ENCODE measurements at regions not wholly inside any gene's neighbourhood (a gene's known extent, or its start where the extent isn't known, plus 50 kb on each side); places are given as distances from the start of the nearest gene placed in this dataset.
"Not testable (repeated sequence)": the region's sequence is repeated elsewhere in the genome, so short reads cannot be mapped to it uniquely, and the experiment has no call there.

DNA sequence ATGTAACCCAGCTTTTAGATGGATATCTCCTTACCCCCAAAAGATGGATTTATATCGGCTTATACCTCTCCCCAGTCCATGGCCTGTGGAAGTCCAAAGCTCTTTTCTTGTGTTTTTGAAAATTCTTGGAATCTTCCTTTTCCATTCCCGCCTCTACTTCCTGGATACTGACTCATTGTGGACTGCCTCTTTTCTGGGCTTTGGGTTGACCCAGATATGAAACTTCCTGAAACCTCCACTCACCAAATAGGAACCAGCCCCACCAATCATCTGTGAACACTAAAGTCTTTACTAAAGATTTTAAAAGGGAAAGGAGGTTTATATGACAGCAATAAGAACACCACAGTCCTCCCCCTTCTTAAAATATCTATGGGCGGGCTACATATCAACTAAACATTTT, 163.4 kb upstream of the SYN3 start:
- no peak for DNase-seq (ENCODE audit: low read depth in 2 of 3, low spot score in 2 of 3)

DNA sequence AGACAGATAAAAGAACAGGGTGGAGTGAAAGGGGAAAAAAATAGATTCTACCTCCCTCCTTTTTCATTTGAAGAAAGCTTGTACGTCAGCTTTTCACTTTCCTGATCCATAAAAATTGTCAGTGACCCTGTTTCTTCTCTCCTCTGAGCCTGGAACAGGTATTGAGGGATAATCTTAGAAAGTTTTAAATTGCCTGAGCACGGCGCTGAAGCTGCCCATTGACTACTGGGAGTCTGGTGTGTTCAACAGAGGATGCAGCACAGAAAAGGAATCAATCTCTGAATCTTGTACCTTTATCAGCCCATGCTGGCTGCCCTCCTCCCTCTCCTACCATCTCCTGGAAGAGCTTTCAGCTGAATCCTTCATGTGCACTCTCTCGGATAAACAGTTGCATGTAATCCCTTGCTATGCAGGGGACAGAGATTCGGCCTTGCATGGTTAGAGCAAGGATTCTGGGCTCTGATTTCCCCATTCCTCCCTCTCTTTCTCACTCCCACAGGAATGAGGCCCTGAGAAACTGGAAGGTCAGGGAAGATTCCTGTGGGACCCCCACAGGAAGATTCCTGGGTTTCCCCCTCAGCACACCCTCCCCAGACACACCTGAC, 162.4 kb upstream of the SYN3 start:
- DNase-seq (ENCODE audit: low read depth in 2 of 3, low spot score in 2 of 3): no peak

DNA sequence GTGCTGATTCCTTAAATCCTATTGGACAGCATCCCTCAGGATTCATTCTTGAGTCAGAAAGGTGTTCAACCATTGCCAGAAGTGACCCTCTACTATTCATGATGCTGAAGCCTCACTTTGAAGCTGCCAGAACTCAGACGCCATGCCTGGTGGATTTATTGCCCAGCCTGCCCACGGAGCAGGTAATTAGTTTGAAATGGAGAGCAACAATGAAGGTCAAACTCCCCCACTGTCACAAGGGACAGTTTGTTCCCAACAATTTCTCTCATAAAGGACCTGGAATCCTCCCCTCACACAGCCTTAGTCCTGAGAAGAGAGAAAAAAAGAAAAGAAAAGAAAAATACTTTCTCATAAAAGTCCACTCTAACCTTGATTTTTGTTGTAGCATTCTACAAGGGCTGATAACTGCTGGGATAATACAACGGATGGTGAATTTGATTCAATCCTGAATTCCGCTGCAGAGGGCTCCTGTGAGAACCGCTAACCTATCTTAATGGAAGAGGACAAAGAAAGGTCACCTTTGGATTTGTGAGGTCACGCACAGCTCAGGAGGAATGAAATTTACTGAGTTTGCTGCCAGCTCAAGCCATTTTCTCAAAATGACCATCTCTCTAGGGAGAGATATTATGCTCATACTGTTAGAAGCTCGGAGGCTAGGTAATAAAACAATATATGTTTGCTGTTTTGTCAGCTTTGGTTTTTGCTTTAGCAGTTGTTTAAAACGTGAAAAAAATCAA, 161.6 kb upstream of the SYN3 start:
- no peak for DNase-seq (ENCODE audit: low read depth in 2 of 3, low spot score in 2 of 3)

DNA sequence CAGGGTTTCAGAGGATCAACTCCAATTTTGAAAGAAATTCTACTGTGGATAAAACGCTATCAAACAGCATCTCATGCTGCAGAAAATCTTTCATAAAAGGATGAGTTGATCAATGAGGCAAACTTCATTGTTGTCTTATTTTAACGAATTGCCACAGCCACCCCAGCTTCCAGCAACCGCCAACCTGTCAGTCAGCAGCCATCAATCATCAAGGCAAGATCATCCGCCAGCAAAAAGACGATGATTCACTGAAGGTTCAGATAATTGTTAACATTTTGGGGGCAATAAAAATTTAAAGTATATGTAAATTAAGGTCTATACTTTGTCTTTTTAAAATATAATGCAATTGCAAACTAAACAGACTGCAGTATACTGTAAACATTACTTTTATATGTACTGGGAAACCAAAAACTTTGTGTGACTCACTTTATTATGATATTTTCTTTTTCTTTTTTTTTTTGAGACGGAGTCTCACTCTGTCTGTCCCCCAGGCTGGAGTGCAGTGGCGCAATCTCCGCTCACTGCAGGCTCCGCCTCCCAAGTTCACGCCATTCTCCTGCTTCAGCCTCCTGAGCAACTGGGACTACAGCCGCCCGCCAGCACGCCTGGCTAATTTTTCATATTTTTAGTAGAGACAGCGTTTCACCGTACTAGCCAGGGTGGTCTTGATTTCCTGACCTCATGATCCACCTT, 155.3 kb upstream of the SYN3 start:
- DNase-seq (ENCODE audit: low read depth in 2 of 3, low spot score in 2 of 3): no peak

DNA sequence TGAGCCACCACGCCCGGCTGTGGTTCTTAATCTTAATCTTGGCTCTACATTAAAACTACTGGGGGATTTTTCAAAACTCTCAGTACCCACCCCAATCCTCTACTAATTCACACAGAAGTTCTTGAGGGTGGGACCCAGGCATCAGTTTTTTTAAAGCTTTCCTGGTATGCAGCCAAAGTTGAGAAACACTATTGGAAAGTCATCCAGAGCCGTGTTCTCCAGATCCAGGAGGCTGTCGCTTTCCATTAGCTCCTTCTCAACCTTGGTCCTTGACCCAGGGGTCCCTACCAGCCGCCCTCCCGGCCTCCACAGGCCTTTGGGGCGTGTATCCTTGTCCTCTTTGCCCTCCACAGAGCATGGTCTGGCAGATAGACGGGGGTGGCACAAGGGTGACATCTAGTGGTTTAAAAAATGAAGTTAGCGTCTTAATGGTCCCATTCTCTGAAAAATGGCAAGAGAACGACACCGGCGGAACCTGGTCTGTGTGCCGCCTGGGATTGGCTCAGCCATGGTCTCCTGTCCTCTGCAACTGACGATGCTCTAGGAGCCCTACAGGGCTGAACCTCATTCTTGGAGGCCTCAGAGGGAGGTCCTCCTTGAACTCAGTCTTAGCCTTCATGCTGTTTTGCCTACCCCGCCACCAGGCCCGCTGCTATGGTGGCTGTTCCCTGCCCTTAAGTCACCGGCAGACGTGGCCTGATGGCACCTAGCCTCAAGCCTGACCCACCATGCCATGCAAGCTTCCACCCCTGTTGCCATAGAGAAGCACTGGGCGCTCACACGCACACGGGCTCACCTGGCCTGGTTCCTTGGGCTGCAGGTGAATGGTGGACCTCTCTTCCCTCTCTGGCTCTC, 152.0 kb upstream of the SYN3 start:
- peak in 2 of 3 donors; percentile 31 to 57 for DNase-seq (ENCODE audit: low read depth in 2 of 3, low spot score in 2 of 3)

DNA sequence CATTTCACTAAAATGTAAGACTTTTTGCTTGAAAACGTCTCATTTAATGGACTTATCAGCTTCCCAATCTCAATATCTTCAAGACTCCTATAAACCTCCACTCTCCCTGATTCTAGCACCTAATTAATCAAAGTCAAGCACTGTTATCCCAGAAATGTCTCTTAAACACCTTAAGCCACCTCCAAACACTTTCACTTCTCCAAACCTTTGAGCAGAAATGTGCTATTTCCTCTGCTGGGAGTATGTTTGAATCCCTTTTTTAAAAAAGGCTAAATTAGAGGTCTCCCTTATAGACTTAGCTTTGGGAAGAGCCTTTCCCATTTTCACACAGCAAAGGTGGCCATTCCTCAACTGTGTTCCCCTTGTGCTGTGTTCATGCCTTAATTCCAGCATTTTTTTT, 146.2 kb upstream of the SYN3 start:
- no peak for DNase-seq (ENCODE audit: low read depth in 2 of 3, low spot score in 2 of 3)

DNA sequence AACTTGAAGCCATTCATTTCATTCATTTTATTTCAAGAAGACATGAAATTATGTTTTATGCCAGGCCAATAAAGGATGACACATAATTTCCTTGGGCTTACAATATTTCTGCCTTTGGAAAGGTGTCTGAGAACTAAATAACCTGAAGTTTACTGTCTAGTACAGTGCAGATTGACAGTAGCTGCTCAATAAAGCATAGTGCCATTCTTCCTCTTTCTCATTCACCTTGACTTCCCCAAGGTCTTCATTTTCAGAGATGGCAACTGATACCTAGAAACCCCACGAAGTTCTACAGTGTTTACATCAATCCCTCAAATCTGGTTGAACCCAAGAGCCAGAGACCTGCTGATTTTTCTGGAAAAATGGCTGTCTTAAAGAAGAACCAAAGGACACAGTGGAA, 144.3 kb upstream of the SYN3 start:
- DNase-seq (ENCODE audit: low read depth in 2 of 3, low spot score in 2 of 3): no peak

DNA sequence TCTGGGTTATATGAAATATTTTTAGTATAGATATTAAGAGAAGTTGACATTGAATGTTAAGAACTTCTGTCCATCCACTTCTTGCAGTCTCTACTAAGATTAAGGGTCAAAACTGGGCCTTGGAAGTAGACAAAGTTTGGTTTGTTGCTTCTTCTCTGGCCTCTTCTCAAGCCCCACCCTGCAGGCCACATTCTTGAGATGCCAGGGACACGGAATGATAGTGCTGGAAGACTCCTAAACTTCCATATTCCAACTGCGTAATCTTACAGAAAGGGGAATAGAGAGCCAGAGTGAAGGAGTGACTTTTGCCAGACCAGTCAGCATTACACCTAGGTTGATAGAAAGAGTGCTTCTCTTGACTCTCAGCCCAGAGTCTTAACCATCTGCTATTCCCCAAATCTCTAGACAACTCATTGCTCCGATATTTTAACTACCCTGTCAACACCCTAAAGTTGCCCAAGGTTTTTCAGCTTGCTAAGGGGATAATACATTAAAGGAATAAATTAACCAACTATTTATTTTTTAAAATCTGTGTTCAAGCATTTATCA, 136.4 kb upstream of the SYN3 start:
- no peak for DNase-seq (ENCODE audit: low read depth in 2 of 3, low spot score in 2 of 3)

DNA sequence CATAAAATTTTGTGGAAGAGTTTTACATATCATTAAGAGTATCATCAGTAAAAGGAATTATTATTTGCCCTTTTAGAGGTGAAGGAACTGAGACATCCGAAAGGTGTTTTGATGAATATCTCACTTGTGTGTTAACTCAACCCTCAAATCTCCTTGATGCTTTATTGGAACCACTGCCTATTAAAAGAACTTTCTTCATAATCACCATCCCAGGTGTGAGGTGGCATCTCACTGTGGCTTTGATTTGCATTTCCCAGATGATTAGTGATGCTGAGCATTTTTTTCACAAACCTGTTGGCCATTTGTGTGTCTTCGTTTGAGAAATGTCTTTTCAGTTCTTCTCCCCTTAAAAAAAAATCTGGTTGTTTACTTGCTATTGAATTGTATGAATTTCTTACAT, 134.0 kb upstream of the SYN3 start:
- no peak for DNase-seq (ENCODE audit: low read depth in 2 of 3, low spot score in 2 of 3)

DNA sequence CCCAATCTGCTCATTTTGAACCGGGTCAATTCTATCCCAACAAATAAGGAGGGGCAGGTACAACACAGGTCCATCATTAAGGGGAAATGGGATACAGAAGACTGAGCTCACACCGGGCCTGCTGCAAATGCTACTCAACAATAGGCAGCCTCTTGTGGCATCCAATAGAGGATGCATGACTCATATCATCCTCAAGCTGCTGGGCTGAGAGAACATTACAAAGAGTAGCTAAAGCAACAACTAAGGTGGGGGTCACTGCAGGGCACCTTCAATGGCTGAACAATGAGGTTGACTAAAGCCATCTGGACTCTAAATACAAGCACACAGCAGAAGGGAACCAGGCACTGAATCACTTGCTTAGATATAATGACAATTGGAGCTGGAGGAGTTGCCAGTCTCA, 130.1 kb upstream of the SYN3 start:
- DNase-seq (ENCODE audit: low read depth in 2 of 3, low spot score in 2 of 3): no peak

DNA sequence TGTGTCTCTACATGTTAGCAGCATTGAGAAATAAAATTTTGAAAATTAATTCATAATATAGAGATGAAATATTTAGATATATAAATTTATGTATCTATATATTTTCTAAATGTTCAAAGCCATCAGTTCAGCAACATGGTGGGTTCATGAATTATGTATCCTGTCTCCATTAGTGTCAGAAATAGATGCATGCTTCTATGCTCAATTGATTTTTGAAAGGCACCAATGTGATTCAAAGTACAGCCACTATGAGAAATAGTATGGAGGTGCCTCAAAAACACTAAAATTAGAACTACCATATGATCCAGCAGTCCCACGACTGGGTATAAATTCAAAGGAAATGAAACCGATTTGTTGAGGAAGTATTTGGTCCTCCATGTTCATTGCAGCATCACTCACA, 128.6 kb upstream of the SYN3 start:
- no peak for DNase-seq (ENCODE audit: low read depth in 2 of 3, low spot score in 2 of 3)

DNA sequence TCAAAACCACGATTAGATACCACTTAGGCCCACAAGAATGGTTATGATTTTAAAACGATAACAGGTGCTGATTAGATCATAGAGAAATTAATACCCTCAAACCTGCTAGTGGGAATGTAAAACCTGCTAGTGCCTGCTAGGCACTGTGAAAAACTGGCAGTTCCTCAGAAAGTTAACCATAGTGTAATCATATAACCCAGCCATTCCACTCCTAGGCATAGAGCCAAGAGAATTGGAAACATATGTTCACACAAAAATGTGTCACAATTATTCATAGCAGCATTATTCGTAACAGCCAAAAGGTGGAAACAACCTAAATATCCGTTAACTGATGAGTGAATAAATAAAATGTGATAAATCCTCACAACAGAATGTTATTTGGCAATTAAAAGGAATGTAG, 122.2 kb upstream of the SYN3 start:
- no peak for DNase-seq (ENCODE audit: low read depth in 2 of 3, low spot score in 2 of 3)

DNA sequence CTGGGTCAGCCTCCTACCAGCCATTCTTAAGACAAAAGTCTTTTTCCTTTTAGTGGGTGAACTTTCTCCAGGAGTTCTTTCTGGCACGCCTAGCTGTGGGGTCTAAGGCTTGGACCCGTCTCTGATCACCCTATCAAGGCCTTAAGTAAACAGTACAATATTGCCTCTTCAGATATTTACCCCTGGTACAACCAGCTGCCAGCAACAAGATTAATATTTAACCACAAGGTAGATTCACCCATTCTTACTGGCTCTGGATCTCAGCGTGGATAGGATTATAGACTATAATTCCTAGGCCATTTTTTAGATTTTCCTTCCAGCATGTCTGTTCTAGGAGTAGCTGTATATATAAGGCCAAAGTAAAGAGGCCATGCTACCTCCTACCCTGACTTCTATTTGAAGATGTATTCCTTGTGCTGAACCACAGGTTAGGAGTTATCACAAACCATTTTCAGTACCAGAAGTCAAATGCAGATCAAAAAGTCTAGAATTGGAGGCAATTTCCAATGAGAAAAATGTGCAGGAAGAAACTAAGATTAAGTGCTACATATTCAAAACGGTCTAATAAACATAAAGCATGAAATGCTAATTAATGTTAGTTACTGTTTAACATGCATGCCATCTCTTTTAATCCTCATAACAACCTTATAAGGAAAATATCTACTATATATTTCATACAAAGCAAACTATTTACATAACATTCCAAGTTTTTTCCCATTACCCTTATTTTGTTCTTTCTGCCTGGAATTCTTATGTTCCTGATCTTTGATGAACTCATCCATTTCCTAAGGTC, 110.0 kb upstream of the SYN3 start:
- DNase-seq (ENCODE audit: low read depth in 2 of 3, low spot score in 2 of 3): no peak

DNA sequence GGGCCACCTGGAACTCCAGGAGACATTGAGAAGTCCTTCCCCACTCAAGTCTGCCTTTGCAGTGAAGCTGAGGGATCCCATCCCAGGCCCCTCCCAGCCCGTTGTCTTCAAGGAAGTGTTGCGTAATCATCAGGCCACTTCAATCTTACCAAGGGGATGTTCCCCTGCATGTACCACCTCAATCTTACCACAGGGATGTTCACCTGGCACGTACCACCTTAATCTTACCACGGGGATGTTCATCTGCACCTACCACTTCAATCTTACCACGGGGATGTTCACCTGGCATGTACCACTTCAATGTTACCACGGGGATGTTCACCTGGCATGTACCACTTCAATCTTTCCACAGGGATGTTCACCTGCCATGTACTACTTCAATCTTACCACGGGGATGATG, 108.0 kb upstream of the SYN3 start:
- no peak for DNase-seq (ENCODE audit: low read depth in 2 of 3, low spot score in 2 of 3)

DNA sequence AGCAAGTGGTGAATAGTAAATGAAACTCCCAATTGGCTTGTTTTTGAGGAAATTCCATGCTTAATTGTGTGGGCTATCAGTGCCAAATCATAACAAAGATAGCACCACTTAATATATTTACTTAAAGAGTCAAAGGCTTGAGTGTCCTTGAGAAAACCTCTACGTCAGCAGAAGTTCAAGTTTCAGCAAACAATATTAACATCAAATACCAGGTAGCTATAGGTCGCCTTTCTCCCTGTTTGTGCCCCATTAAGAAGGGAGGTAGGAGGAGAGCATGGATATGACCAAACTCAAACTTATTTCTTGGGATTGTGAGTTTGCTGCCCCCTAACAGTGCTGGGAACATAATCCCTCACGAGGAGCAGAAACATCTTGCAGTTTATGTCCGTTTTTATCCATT, 105.6 kb upstream of the SYN3 start:
- no peak for DNase-seq (ENCODE audit: low read depth in 2 of 3, low spot score in 2 of 3)

DNA sequence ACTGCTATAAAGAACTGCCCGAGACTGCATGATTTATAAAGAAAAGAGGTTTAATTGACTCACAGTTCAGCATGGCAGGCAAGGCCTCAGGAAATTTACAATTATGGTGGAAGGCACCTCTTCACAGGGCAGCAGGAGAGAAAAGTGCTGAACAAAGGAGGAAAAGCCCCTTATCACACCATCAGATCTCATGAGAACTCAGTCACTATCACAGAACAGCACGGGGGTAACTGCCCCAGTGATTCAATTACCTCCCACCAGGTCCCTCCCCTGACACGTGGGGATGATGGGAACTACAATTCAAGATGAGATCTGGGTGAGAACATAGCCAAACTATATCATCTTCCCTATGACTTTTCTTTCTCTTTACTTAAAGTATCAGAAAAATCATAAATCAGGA, 104.0 kb upstream of the SYN3 start:
- DNase-seq (ENCODE audit: low read depth in 2 of 3, low spot score in 2 of 3): no peak

DNA sequence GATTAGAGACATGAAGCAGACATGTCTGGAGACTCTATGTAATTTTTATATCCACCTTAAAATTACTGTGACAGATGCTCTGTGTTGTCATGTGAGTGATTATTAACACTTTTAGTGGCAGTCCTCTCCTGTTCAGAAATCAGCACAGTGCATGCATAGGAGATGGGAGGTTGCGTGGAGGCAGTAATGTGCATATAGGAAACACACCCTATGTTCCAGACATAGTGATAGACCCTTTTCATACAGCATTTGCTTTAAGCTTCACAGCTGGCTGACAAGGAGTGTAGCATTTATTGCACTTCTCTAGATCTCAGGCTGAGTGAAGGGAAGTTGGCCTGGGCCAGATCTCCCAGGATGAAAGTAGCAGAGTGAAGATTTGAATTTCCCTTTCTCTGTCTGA, 102.3 kb upstream of the SYN3 start:
- no peak for DNase-seq (ENCODE audit: low read depth in 2 of 3, low spot score in 2 of 3)

DNA sequence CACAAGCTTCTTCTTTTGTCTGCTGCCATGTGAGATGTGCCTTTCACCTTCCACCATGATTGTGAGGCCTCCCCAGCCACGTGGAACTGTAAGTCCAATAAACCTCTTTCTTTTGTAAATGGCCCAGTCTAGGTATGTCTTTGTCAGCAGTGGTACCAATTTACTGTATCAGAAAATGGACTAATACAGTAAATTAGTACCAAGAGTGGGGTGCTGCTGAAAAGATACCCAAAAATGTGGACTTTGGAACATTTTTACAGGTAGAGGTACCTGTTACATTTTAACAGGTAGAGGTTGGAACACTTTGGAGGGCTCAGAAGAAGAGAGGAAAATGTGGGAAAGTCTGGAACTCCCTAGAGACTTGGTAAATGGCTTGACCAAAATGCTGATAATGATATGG, 96.8 kb upstream of the SYN3 start:
- DNase-seq (ENCODE audit: low read depth in 2 of 3, low spot score in 2 of 3): not testable (repeated sequence)

DNA sequence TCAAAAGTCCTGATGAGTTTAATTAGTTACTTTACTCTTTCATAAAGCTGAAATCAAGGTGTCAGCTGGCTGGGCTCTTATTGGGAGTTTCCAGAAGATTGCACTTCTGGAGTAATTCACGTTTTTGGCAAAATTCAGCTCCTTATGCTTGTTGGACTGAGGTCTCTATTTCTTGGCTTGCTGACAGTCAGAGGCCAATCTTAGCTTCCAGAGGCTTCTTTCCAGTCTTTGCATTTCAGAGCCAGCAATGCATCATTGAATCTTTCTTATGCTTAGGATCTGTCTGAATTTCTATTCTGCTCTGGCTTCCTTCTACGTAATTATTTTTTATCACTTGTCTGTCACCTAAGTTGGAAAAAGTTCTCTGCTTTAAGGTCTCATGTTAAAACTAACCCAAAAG, 91.4 kb upstream of the SYN3 start:
- DNase-seq (ENCODE audit: low read depth in 2 of 3, low spot score in 2 of 3): no peak

DNA sequence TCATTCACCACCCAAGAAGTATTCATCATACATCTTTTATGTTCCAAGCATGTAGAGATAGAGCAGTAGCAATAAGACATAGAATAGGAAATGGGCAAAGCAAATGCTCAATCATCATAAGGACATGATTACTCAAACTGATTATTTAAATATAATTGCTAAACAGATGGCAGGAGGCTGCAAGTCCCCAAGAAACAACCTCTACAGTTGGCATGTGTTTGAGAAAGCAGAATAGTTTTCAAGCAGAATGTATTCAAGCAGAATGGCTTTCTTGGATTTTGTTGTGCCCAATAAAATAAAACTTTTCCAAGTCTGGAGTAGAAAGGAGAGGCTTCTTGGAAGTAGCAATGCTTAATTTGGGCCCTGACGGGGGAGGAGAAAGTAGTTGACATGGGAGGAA, 86.5 kb upstream of the SYN3 start:
- DNase-seq (ENCODE audit: low read depth in 2 of 3, low spot score in 2 of 3): no peak
